Activated CD4-positive, alpha-beta T cell treated with anti-CD3 and anti-CD28 coated beads, Interleukin-2, amount 50 U/mL, for 48 hours (primary cell): ENCODE measurements at regions not wholly inside any gene's neighbourhood (a gene's known extent, or its start where the extent isn't known, plus 50 kb on each side); places are given as distances from the start of the nearest gene placed in this dataset.
"Not testable (repeated sequence)": the region's sequence is repeated elsewhere in the genome, so short reads cannot be mapped to it uniquely, and the experiment has no call there.

ENCODE experiments used
- DNase-seq, 2 experiments: peaks; one replicate each; pipeline ENCODE4 v3.0.0-alpha.2; 2020

DNA sequence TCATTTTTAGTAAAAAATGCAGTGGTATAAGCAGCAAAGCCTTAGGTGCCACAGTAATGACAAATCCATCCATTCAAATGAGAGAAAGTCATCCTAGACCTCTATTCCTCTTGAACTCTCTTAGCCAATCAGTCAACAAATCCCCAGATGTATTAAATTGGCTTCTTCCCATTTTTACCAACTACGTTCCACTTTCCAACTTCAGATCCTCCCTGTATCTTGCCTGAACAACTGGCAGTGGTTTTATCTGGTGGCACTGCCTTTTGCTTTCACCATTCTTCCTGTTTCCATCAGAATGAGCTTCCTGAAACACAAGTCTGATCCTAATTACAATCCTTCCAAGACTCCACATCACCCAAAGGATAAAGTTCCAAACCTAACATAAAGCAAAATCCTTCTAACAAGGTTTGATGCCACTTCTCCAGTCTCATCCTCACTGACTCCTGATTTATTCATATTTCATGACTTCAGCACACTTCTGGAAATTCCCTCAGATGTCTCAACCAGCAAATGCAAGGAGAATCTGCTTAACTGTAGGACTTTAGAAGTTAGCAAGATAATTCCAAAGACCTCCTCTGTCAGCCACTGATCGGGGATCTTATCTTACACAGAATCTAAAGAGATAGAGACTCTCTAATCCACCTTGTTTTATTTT, 69.8 kb upstream of the SLC4A7 start:
- DNase-seq, result no peak

DNA sequence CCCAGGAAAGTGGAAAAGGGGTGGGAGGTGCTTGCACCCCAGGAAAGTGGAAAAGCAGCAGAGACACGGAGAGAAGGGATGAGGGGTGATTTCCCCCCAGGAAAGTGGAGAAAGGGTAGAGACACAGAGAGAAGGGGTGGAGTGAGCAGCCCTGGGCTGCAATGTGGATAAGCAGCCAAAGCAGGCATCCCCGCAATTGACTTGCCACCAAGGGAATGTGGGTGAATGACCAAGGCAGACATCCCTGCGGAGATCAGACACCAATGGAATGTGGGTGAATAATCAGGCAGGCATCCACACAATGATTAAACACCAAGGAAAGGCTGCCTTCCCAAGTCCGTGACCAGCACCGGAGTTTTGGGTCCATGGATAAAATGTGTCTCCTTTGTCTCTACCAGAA, 68.5 kb upstream of the SLC4A7 start:
- not testable (repeated sequence) for DNase-seq

DNA sequence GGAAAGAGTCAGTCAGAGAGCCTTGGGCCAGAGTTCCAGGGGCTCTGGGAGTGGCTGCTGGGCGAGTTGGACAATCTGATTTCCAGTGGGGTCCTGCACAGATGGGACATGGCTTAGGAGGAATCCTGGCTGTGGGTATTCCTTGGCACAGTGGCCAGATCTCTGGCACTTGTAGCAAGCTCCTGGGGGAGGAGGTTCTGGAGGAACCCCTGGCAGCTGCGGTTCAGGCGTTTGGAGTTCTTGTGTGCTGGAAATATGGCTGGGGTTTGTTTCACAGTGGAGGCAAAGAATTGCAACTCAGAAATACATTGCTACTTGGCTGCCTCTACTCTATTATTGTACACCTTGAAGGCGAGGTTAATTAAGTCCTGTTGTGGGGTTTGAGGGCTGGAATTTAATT, 67.2 kb upstream of the SLC4A7 start:
- not testable (repeated sequence) for DNase-seq

DNA sequence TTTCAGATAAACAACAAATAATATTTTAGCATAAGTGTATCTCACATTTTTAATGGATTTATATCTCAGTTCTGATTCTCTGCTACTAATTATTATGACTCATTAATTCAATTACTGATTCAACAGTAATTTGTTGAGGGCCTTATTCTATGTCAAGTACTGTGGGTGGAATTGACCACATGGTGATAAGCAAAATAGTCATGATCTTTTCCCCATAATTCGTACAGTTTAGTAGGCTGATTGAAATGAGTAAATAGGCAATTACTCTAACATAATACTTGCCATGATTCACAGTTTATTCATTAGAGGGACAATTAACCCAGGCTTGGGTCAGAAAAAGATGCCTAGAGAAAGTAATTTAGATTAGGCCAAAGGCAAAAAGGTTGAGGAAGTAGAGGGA, 60.9 kb upstream of the SLC4A7 start:
- no peak for DNase-seq

DNA sequence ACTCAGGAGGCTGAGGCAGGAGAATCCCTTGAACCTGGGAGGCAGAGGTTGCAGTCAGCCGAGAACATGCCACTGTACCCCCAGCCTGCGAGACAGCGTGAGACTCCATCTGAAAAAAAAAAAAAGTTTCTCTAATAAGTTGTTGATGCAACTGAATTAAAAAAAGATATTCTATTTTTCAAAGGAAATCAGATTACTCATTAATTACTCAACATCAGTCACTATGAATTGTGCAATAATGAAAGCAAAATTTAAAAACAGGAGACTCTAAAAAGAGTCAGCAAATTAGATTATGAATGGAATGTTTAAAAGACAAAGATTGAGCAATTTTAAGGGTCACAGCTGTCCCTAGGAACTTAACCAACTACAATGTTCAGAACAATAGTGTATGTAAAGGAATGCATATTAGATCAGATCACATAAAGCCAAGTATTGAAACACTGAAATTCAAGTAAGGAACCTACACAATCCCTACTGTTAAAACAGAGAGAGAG, 60.2 kb upstream of the SLC4A7 start:
- DNase-seq, result no peak

DNA sequence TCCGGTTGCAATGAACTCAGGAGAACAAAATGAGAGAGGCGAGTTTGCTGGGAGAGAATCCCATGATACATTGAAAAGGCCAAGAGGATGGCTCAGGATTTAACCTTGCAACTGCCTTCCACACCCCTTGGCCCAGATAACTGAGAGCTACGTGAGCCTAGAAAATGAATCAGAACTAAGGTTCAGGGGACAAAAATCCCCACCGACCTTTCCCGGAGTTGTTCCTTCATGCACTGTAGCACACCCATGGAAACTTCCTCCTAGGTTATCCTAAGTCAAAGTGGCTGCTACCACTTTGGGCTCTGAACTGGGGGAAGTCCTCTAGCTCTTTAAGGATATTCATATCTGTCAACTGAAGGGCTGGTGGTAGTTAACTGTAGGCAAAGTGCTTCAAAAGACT, 58.3 kb upstream of the SLC4A7 start:
- DNase-seq, result no peak

DNA sequence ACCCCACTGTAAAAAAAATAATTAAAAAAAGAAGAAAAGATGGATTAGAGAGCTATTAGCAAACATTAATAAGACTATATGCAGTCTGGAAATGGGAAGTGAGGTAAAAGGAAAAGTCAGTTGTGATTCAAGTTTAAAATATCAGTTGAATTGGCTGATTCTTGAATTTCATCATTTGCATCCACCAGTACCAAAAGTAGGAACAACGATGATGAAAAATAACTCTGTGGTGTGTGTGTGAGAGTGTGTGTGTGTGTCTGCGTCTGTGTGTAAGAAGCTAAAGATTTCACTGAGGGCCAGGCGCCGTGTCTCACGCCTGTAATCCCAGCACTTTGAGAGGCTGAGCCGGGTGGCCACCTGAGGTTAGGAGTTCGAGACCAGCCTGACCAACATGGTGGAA, 56.0 kb upstream of the SLC4A7 start:
- DNase-seq, result no peak

DNA sequence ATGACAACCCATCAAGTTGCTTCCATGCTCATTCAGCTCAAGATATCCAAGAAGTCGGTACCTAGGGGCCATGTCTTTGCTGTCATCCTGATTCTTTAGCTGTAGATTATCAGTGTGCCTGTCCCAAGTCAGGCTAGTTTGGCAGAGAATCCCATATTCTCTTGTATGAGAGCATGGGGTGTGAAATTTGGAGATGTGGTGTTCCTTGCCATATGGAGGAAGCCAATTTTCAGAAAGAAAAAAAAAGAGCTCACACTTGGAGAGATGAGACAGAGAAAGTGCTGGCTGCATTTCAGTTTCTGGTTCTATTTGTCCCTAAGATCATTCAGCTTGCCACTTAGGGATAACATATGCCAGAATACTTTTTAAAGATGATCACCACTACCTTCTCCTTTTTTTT, 52.3 kb upstream of the SLC4A7 start:
- DNase-seq, result no peak

DNA sequence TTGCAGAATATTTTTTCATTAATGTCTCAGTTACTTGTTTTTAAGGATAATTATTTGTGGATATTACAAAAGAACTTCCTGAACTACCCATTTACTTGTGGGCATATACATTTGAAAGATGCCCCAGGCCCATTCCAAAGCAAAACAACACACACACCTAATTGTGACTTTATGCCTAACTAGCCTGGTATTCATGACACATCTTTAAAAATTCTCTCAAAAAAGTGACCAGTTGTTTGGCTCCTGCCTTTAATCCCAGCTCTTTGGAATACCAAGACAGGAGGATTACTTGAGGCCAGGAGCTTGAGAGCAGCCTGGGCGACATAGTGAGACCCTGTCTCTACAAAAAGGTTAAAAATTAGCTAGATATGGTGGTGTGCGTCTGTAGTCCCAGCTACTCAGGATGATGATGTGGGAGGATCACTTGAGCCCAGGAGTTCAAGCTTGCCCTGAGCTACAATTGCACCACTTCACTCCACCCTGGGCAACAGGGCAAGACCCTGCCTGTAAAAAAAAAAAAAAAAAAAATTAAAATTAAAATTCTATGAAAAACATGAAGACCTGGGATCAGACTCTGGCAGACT, 51.7 kb upstream of the SLC4A7 start:
- no peak for DNase-seq

DNA sequence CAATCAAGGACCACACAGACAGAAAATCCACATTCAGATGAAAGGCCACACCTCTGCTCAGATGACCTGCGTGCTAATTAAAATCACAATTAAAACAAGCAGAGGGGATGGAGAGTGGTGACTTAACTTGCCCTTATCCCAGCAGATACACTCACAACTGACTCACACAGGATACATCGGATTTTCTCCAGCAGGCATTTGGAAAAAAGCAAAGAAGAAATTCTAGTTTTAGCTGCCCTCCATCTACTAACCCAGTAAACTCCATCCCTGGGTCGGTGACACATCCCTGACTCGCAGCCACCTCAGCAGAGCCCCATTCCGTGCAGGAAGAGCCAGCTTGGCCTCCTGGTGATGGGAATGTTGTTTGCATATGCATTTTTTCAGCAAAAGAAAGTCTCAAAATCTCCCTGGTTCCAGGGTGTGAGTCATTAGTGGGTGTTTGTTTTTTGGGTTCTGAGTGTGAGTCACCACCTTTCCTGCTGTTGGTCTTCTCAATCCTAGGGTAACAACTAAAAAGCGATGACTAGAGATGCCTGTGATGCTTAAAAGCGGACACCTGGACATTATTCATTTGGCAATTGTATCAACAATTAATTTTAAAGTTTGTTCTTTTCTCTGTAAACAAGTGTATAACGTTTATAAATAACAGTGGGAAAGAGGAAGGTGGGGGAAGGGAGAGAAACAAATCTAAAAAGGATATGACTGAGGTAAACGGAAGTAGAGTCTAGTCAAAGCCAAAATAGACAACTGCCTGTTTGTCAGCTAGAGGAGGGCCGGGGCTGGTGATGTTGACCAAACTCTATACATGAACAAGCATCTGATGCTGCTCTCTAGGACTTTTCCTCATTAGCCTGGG, 49.8 kb upstream of the SLC4A7 start:
- DNase-seq, result peak; percentile 23 to 46
